ENCODE measurements at regions not wholly inside any gene's neighbourhood (a gene's known extent, or its start where the extent isn't known, plus 50 kb on each side); places are given as distances from the start of the nearest gene placed in this dataset.

- no peak for TF ChIP-seq CTCF (conservative IDR thresholded peaks at IDR 0.05; ENCODE audit: low read depth, low read length)
- no peak for DNase-seq (ENCODE audit: low read depth)
- no peak overlapping the region for H3K4me3 ChIP-seq (ENCODE audit: low read depth, low read length)
Observed at GRCh38 chr9:16986556-16986955, 116.1 kb upstream of the BNC2 start.

- DNase-seq (ENCODE audit: low read depth): no peak
- no peak for TF ChIP-seq CTCF (conservative IDR thresholded peaks at IDR 0.05; ENCODE audit: low read depth, low read length)
- H3K4me3 ChIP-seq (ENCODE audit: low read depth, low read length): no peak overlapping the region
Observed at GRCh38 chr9:16985559-16986348, 115.3 kb upstream of the BNC2 start.

GRCh38 chr9:16982780-16983310 is 112.4 kb upstream of the BNC2 start:
- TF ChIP-seq CTCF (conservative IDR thresholded peaks at IDR 0.05; ENCODE audit: low read depth, low read length): no peak
- no peak overlapping the region for H3K4me3 ChIP-seq (ENCODE audit: low read depth, low read length)
- no peak for DNase-seq (ENCODE audit: low read depth)

GRCh38 chr9:16976427-16976826 is 106.0 kb upstream of the BNC2 start:
- DNase-seq (ENCODE audit: low read depth): no peak
- H3K4me3 ChIP-seq (ENCODE audit: low read depth, low read length): no peak overlapping the region
- TF ChIP-seq CTCF (conservative IDR thresholded peaks at IDR 0.05; ENCODE audit: low read depth, low read length): no peak

- no peak for DNase-seq (ENCODE audit: low read depth)
- H3K4me3 ChIP-seq (ENCODE audit: low read depth, low read length): no peak overlapping the region
- no peak for TF ChIP-seq CTCF (conservative IDR thresholded peaks at IDR 0.05; ENCODE audit: low read depth, low read length)
Observed at GRCh38 chr9:16974436-16974835, 104.0 kb upstream of the BNC2 start.

- TF ChIP-seq CTCF (conservative IDR thresholded peaks at IDR 0.05; ENCODE audit: low read depth, low read length): no peak
- no peak for DNase-seq (ENCODE audit: low read depth)
- no peak overlapping the region for H3K4me3 ChIP-seq (ENCODE audit: low read depth, low read length)
Observed at GRCh38 chr9:16970321-16970720, 99.9 kb upstream of the BNC2 start.

- no peak for TF ChIP-seq CTCF (conservative IDR thresholded peaks at IDR 0.05; ENCODE audit: low read depth, low read length)
- DNase-seq (ENCODE audit: low read depth): no peak
- no peak overlapping the region for H3K4me3 ChIP-seq (ENCODE audit: low read depth, low read length)
Observed at GRCh38 chr9:16964228-16964627, 93.8 kb upstream of the BNC2 start.
